Body of pancreas (tissue), 4 donors: ENCODE measurements at regions not wholly inside any gene's neighbourhood (a gene's known extent, or its start where the extent isn't known, plus 50 kb on each side); places are given as distances from the start of the nearest gene placed in this dataset.

Source experiments
- ATAC-seq: fragments of 150-250 bp; one replicate; pipeline ENCODE4 v1.9.1; 2016
- DNase-seq, 4 donors: peaks; one replicate each; pipeline ENCODE4 v3.0.0-alpha.2; 2019
- H3K27ac ChIP-seq, 4 donors: fragments of 200-600 bp; sonication (generic); 1 replicate in 3 of 4; 2 replicates in 1 of 4; pipeline versions ENCODE4 v1.5.1 to v1.6.1; 2016 to 2019; ENCODE audit warnings: mild to moderate bottlenecking in 1 of 4, mixed read lengths in 1 of 4, moderate library complexity in 1 of 4
- H3K27me3 ChIP-seq, 2 donors: fragments of 200-600 bp; sonication (generic); one replicate each; pipeline ENCODE4 v1.6.0; 2016; ENCODE audit warnings: mild to moderate bottlenecking in 1 of 2
- H3K36me3 ChIP-seq, 2 donors: fragments of 200-600 bp; sonication (generic); replicated peaks in 1 of 2; 2 replicates each; pipeline ENCODE4 v1.5.1; 2016; ENCODE audit warnings: low read depth in 2 of 2; ENCODE audit not compliant: insufficient read depth in 1 of 2
- H3K4me1 ChIP-seq: fragments of 200-600 bp; sonication (generic); one replicate; pipeline ENCODE4 v1.6.0; 2016
- H3K4me3 ChIP-seq, 2 donors: fragments of 200-600 bp; sonication (generic); 1 replicate in 1 of 2; 2 replicates in 1 of 2; pipeline ENCODE4 v1.5.1; 2016 to 2019
- H3K9me3 ChIP-seq, 3 donors: fragments of 200-600 bp; sonication (generic); 1 replicate in 2 of 3; 2 replicates in 1 of 3; pipeline ENCODE4 v1.5.1; 2016
- CTCF ChIP-seq, 7 experiments: fragments of 450-650 bp in 4 of 7; fragments of 200-600 bp in 3 of 7; sonication (generic) in 3 of 7; IDR thresholded peaks; one replicate each; pipeline ENCODE4 v1.5.1; 2016 to 2019; ENCODE audit warnings: antibody characterized with exemption in 7 of 7
- POLR2A ChIP-seq, 3 donors: fragments of 450-650 bp; IDR thresholded peaks; one replicate each; pipeline ENCODE4 v1.6.1; 2016; ENCODE audit warnings: antibody characterized with exemption in 3 of 3, mild to moderate bottlenecking in 2 of 3
- WGBS, 2 donors: methylation state at CpG; one replicate each; pipeline ENCODE4 v1.1.5; 2017; 5-methylcytosine and 5-hydroxymethylcytosine counted together
- intact Hi-C: fragments of 100-400 bp; cut with DNase I; formaldehyde crosslinking; loops from one replicate; pipeline ENCODE4 v1.15.1; 2023

DNA sequence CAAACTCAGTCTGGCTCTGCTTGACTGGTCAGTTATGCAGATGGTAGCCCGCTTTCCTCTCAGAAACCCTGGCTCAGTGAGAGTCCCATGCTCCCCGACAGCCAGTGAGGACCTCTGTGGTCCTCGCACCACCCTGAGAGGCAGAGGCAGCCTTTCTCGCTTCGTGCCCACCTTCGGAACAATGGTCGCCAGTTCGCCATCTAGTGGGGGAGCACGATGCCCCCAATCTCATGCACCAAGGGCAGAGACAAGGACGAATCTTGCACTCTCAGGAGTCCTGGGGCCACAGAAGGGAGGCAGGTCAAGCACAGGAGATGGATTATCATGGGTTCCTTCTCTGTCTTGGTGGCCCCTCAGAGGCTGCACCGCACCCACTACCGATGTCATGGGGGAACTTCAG is 75.2 kb downstream of the RHCG start:
- DNase-seq (no peak), ATAC-seq (no peak)
- Histone ChIP-seq H3K9me3 (no peaks in the 10 kb centered on the region), H3K36me3 (no peaks in the 10 kb centered on the region), H3K27me3 (peaks cover 0 to 5% of the 10 kb centered on the region in 2 donors), H3K4me1 (peaks cover 8% of the 10 kb centered on the region), H3K4me3 (no peak overlapping the region), H3K27ac (no peak overlapping the region)
- intact Hi-C loops: no loop called here
- TF ChIP-seq POLR2A (IDR thresholded peaks at IDR 0.05): no peak
- WGBS, 2 donors: 35 to 71% methylated on average over 5 to 11 of the region's 12 CpGs

- Histone ChIP-seq H3K36me3 (no peaks in the 10 kb centered on the region), H3K27ac (no peak overlapping the region), H3K4me3 (no peak overlapping the region), H3K4me1 (peaks cover 9% of the 10 kb centered on the region), H3K9me3 (no peaks in the 10 kb centered on the region), H3K27me3 (peaks cover 0 to 6% of the 10 kb centered on the region in 2 donors)
- no peak for TF ChIP-seq CTCF (IDR thresholded peaks at IDR 0.05)
- no peak for TF ChIP-seq POLR2A (IDR thresholded peaks at IDR 0.05)
- ATAC-seq (no peak), DNase-seq (peak; percentile 50 to 71 (median 59))
- WGBS, 2 donors: 17 to 20% methylated on average over 12 to 17 of the region's 17 CpGs
- intact Hi-C loops: loop anchor here (5.0 kb wide), 1 partner anchor 57 kb away; no protein-coding TSS in a partner anchor
These were observed 76.9 kb downstream of the RHCG start for GRCh38 chr15:89419370-89419984.

DNA sequence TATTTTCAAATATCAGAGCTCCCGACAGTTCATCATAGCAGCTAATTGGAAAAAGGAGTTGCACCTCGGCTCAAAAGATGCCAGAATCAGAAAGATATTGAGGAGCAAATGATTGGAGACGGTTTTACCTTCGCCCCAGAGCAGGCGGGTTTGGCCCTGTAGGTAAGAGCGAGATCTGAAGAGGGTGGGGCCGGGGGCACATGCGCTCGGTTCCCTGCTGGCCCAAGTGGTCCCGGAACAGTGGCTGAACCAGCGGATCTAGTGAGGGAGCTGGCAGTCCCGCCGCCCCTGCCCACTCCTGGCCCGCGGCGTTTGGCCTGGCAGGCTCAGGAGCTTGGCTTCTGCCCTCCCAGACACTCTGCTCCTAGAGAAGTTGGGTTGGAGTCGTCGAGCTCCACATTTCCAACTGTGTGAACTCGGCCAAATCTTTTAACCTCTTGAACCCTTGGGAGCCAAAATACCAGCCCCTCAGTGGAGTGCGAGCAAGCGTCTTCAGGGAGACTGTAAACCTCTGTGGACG is 79.1 kb downstream of the RHCG start:
- intact Hi-C loops: loop anchor here (5.0 kb wide), 1 partner anchor 55 kb away; no protein-coding TSS in a partner anchor
- H3K9me3 ChIP-seq: no peaks in the 10 kb centered on the region
- peaks cover 0 to 14% of the 10 kb centered on the region in 2 donors for H3K27me3 ChIP-seq
- DNase-seq (no peak), ATAC-seq (no peak)
- no peak overlapping the region for H3K4me3 ChIP-seq
- TF ChIP-seq CTCF (IDR thresholded peaks at IDR 0.05): no peak
- no peak for TF ChIP-seq POLR2A (IDR thresholded peaks at IDR 0.05)
- no peaks in the 10 kb centered on the region for H3K36me3 ChIP-seq
- no peak overlapping the region for H3K27ac ChIP-seq
- H3K4me1 ChIP-seq: peaks cover 9% of the 10 kb centered on the region
- WGBS, 2 donors: 36 to 45% methylated on average over 20 to 22 of the region's 22 CpGs

- Histone ChIP-seq H3K4me1 (peaks cover 15% of the 10 kb centered on the region), H3K36me3 (no peaks in the 10 kb centered on the region), H3K4me3 (no peak overlapping the region), H3K27me3 (peaks cover 0 to 21% of the 10 kb centered on the region in 2 donors), H3K27ac (no peak overlapping the region), H3K9me3 (no peaks in the 10 kb centered on the region)
- ATAC-seq (peak; percentile 83), DNase-seq (peak; percentile 64 to 81 (median 76))
- WGBS, 2 donors: 3% methylated on average over 21 to 46 of the region's 47 CpGs
- TF ChIP-seq POLR2A (IDR thresholded peaks at IDR 0.05) (no peak), CTCF (IDR thresholded peaks at IDR 0.05) (peak; percentile 55 to 83 (median 75))
- intact Hi-C loops: loop anchor here (5.0 kb wide), 1 partner anchor 54 kb away; no protein-coding TSS in a partner anchor
These were observed 79.8 kb downstream of the RHCG start for GRCh38 chr15:89416339-89417183.

DNA sequence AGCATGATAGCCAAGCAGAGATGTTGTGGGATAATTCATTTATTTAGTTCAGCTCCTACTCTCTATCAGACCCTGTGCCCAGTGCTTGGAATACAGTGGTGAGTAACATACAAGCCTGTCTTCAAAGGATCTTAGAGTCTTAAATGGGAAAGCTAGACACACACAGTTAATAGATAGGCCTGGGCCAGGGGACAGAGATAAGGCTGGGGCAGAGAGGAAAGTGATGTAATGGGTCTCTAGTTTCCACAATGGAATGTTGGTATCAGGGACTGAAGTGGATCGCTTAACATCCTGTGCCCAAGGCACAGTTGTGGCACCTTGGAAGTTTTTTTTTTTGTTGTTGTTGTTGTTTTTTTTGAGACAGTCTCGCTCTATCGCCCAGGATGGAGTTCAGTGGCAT is 79.9 kb upstream of the POLG start:
- peaks cover 0 to 41% of the 10 kb centered on the region in 2 donors for H3K27me3 ChIP-seq

More for the DNA sequence above, 79.9 kb upstream of the POLG start:
- H3K4me1 ChIP-seq: peaks cover 23% of the 10 kb centered on the region
- no peaks in the 10 kb centered on the region for H3K9me3 ChIP-seq
- DNase-seq (no peak), ATAC-seq (no peak)
- WGBS, 2 donors: 77 to 86% methylated on average over 3 of the region's 3 CpGs
- no peaks in the 10 kb centered on the region for H3K36me3 ChIP-seq
- H3K27ac ChIP-seq: no peak overlapping the region
- intact Hi-C loops: no loop called here
- H3K4me3 ChIP-seq: no peak overlapping the region
- TF ChIP-seq POLR2A (IDR thresholded peaks at IDR 0.05) (no peak), CTCF (IDR thresholded peaks at IDR 0.05) (no peak)
